NB4 (cell line): ENCODE measurements at regions not wholly inside any gene's neighbourhood (a gene's known extent, or its start where the extent isn't known, plus 50 kb on each side); places are given as distances from the start of the nearest gene placed in this dataset.

Experiments used
- CTCF ChIP-seq: IDR thresholded peaks from one replicate; pipeline ENCODE4 v1.5.1; 2012; ENCODE audit warnings: low read depth, low read length
- POLR2A ChIP-seq: IDR thresholded peaks from 2 replicates; pipeline ENCODE4 v1.6.1; 2011; ENCODE audit warnings: mild to moderate bottlenecking; ENCODE audit not compliant: insufficient read length; ENCODE audit errors: extremely low read depth

- TF ChIP-seq CTCF (no peak), POLR2A (no peak)
These were observed 155.9 kb downstream of the QRSL1 start for GRCh38 chr6:106785298-106785697.
